HG03064 (cell line): ENCODE measurements at regions not wholly inside any gene's neighbourhood (a gene's known extent, or its start where the extent isn't known, plus 50 kb on each side); places are given as distances from the start of the nearest gene placed in this dataset.

Experiments
- ATAC-seq: cut with Tn5 transposase; IDR thresholded peaks from one replicate; pipeline ENCODE4 v1.9.1; 2021; ENCODE audit warnings: low read depth; ENCODE audit not compliant: unreplicated experiment

DNA sequence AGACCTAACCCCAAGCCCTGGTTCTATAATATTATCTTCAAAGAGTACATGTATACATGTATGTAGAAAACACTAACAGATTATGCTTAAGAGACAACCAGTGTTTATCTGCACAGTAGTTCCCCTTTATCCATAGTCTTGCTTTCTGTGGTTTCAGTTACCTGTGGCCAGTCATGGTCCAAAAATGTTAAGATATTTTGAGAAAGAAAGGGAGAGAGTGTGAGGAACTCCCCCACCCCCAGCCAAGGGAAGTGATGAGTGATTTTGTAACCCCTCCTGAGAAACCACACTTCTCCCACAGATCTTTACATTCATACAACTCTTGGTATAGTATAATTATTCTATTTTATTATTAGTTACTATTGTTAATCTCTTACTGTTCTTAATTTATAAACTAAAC, 77.3 kb upstream of the CNTN1 start:
- no peak for ATAC-seq

- ATAC-seq, result no peak
Measured at GRCh38 chr12:40615590-40615989, 76.6 kb upstream of the CNTN1 start.

DNA sequence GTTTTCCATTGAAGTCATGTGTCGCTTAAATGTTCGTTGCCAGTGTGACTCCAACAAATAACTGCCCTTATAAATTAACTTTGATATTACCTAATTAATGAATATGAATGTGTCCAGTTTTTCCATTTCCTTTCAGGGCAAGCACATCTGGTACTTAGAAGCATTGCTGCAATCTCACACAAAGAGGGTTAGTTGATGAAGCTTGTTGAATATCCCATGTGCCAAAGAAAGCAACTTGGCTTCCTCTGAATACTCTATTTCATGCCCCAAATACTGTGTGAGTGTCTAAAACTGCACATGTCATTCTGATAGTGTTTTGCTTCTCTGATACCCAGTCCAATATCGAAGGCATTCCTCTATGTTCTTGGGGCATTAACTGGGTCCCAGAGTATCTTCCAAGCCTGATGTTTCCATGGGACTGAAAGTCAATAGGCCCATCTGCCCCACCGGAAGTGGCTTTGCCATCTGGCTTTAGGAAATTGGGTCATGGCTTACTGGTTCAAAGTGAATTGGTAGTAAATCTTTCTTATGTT, 75.8 kb upstream of the CNTN1 start:
- ATAC-seq, result no peak

GRCh38 chr12:40618636-40619035, 73.6 kb upstream of the CNTN1 start:
- ATAC-seq, result no peak

GRCh38 chr12:40620564-40621019, 71.6 kb upstream of the CNTN1 start:
- no peak for ATAC-seq

DNA sequence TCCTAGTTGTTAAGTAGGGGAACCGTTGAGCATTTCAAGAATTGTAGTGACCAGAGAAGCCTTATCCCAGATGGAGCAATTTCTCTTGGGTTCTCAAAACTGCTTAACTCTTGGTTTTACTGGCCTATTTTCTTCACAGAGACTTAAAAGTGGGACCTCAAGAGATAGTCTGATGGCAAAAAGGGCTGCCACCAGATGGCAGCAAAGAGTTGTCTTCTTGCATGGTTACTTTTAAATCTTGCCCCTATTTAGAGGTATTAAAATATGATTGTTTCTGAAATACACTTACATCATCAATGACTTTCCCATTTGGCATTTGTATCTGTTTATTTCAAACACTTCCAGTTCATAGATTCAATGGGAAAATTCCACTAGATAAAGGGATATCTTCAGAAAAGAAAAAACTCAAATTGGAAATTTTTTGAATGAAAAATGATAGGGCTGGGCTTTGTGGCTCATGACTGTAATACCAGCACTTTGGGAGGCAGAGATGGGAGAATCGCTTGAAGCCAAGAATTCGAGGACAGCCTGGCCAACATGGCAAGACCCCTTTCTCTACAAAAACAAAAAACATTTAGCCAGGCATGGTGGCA, 69.9 kb upstream of the CNTN1 start:
- no peak for ATAC-seq

GRCh38 chr12:40632171-40632570, 60.1 kb upstream of the CNTN1 start:
- ATAC-seq, result no peak

DNA sequence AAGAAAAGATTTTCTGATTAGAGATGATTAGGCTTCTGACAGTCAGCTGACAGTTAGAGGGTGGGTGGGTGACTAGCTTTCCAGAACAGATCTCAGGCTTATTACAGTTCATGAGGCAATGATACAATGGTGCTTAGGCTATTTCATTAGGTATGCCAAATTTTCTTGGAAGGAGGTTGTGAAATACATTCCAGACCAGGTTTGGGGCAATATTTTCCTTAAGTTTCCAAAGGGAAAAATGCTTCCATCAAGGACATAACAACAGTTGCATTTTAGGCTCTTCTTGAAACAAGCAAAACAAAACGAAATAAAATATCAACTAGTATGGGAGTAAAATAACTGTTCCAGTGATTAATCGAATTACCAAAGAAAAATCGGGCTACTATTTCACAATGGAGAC, 59.3 kb upstream of the CNTN1 start:
- ATAC-seq, result no peak

GRCh38 chr12:40634517-40635131, 57.6 kb upstream of the CNTN1 start:
- no peak for ATAC-seq

- no peak for ATAC-seq
Measured at GRCh38 chr12:40635141-40635731, 57.0 kb upstream of the CNTN1 start.
